ENCODE measurements at regions not wholly inside any gene's neighbourhood (a gene's known extent, or its start where the extent isn't known, plus 50 kb on each side); places are given as distances from the start of the nearest gene placed in this dataset.

GRCh38 chr16:64253096-64253495 is 868.8 kb downstream of the CDH11 start:
- H3K27ac ChIP-seq: no peak overlapping the region

GRCh38 chr16:64251742-64252141 is 870.1 kb downstream of the CDH11 start:
- intact Hi-C loops (cut with DNase I; ENCODE audit: low total_unique reads): no loop called here
- Histone ChIP-seq H3K9me3 (no peaks in the 10 kb centered on the region), H3K4me3 (no peak overlapping the region), H3K36me3 (no peaks in the 10 kb centered on the region), H3K27ac (no peak overlapping the region), H3K4me1 (no peaks in the 10 kb centered on the region), H3K27me3 (no peaks in the 10 kb centered on the region)
- no peak for DNase-seq
- TF ChIP-seq, protein P1, sequence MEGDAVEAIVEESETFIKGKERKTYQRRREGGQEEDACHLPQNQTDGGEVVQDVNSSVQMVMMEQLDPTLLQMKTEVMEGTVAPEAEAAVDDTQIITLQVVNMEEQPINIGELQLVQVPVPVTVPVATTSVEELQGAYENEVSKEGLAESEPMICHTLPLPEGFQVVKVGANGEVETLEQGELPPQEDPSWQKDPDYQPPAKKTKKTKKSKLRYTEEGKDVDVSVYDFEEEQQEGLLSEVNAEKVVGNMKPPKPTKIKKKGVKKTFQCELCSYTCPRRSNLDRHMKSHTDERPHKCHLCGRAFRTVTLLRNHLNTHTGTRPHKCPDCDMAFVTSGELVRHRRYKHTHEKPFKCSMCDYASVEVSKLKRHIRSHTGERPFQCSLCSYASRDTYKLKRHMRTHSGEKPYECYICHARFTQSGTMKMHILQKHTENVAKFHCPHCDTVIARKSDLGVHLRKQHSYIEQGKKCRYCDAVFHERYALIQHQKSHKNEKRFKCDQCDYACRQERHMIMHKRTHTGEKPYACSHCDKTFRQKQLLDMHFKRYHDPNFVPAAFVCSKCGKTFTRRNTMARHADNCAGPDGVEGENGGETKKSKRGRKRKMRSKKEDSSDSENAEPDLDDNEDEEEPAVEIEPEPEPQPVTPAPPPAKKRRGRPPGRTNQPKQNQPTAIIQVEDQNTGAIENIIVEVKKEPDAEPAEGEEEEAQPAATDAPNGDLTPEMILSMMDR (IDR thresholded peaks at IDR 0.05): no peak
- TF ChIP-seq POLR2A (IDR thresholded peaks at IDR 0.05) (no peak), EP300 (IDR thresholded peaks at IDR 0.05) (no peak), POLR2AphosphoS5 (IDR thresholded peaks at IDR 0.05) (no peak)
- 54 to 71% (median 62%) methylated on average over 2 of the region's 2 CpGs for WGBS, 5 donors

More at GRCh38 chr16:64253096-64253495, 868.8 kb downstream of the CDH11 start:
- no peaks in the 10 kb centered on the region for H3K36me3 ChIP-seq
- DNase-seq: no peak
- TF ChIP-seq, protein P1 (IDR thresholded peaks at IDR 0.05): no peak
- TF ChIP-seq POLR2A (IDR thresholded peaks at IDR 0.05): no peak
- TF ChIP-seq POLR2AphosphoS5 (IDR thresholded peaks at IDR 0.05): no peak
- TF ChIP-seq EP300 (IDR thresholded peaks at IDR 0.05): no peak
- intact Hi-C loops (cut with DNase I; ENCODE audit: low total_unique reads): no loop called here
- H3K9me3 ChIP-seq: no peaks in the 10 kb centered on the region
- no peaks in the 10 kb centered on the region for H3K27me3 ChIP-seq
- H3K4me1 ChIP-seq: no peaks in the 10 kb centered on the region
- H3K4me3 ChIP-seq: no peak overlapping the region

- 56 to 79% (median 73%) methylated on average over 1 of the region's 1 CpG for WGBS, 5 donors
Observed at GRCh38 chr16:64250866-64251265, 871.0 kb downstream of the CDH11 start.

GRCh38 chr16:64242492-64242891 is 879.4 kb downstream of the CDH11 start:
- no peaks in the 10 kb centered on the region for H3K4me1 ChIP-seq
- no peaks in the 10 kb centered on the region for H3K36me3 ChIP-seq
- TF ChIP-seq POLR2A (IDR thresholded peaks at IDR 0.05) (no peak), EP300 (IDR thresholded peaks at IDR 0.05) (no peak), POLR2AphosphoS5 (IDR thresholded peaks at IDR 0.05) (no peak)
- TF ChIP-seq, protein P1 (IDR thresholded peaks at IDR 0.05): no peak
- H3K27me3 ChIP-seq: no peaks in the 10 kb centered on the region
- WGBS, 5 donors: 66 to 74% (median 72%) methylated on average over 6 of the region's 6 CpGs
- DNase-seq: no peak
- intact Hi-C loops (cut with DNase I; ENCODE audit: low total_unique reads): no loop called here
- H3K9me3 ChIP-seq: peaks cover 0 to 8% (median 0%) of the 10 kb centered on the region in 4 donors
- H3K4me3 ChIP-seq: no peak overlapping the region
- H3K27ac ChIP-seq: no peak overlapping the region

More at GRCh38 chr16:64250866-64251265, 871.0 kb downstream of the CDH11 start:
- H3K36me3 ChIP-seq: no peaks in the 10 kb centered on the region
- H3K4me3 ChIP-seq: no peak overlapping the region
- no peaks in the 10 kb centered on the region for H3K27me3 ChIP-seq
- H3K4me1 ChIP-seq: no peaks in the 10 kb centered on the region
- peak in 1 of 2 donors; percentile 23 for DNase-seq
- no peak for TF ChIP-seq POLR2AphosphoS5 (IDR thresholded peaks at IDR 0.05)
- TF ChIP-seq, protein P1 (IDR thresholded peaks at IDR 0.05): no peak
- no peak for TF ChIP-seq EP300 (IDR thresholded peaks at IDR 0.05)
- TF ChIP-seq POLR2A (IDR thresholded peaks at IDR 0.05): no peak
- intact Hi-C loops (cut with DNase I; ENCODE audit: low total_unique reads): no loop called here
- H3K27ac ChIP-seq: no peak overlapping the region
- no peaks in the 10 kb centered on the region for H3K9me3 ChIP-seq

All from stomach (tissue), 8 donors.